ENCODE measurements at regions not wholly inside any gene's neighbourhood (a gene's known extent, or its start where the extent isn't known, plus 50 kb on each side); places are given as distances from the start of the nearest gene placed in this dataset.
"Not testable (repeated sequence)": the region's sequence is repeated elsewhere in the genome, so short reads cannot be mapped to it uniquely, and the experiment has no call there.

DNA sequence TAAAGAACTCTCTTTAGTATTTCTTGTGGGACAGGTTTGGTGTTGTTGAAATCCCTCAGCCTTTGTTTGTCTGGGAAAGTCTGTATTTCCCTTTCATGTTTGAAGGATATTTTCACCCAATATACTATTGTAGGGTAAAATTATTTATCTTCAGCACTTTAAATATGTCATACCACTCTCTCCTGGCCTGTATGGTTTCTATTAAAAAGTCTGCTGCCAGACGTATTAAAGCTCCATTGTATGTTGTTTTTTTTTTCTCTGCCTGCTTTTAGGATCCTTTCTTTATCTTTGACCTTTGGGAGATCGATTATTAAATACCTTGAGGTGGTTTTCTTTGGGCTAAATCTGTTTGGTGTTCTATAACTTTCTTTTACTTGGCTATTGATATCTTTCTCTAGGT is 119.0 kb upstream of the TBC1D5 start:
- DNase-seq: no peak

DNA sequence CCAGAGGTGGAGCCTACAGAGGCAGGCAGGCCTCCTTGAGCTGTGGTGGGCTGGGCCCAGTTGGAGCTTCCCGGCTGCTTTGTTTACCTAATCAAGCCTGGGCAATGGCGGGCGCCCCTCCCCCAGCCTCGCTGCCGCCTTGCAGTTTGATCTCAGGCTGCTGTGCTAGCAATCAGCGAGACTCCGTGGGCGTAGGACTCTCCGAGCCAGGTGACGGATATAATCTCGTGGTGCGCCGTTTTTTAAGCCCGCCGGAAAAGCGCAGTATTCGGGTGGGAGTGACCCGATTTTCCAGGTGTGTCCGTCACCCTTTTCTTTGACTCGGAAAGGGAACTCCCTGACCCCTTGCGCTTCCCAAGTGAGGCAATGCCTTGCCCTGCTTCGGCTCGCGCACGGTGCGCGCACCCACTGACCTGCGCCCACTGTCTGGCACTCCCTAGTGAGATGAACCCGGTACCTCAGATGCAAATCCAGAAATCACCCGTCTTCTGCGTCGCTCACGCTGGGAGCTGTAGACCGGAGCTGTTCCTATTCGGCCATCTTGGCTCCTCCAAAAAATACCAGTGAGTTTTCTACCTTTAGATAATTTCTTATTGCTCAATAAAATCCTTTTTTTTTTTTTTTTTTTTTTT is 118.5 kb upstream of the TBC1D5 start:
- DNase-seq: not testable (repeated sequence)

DNA sequence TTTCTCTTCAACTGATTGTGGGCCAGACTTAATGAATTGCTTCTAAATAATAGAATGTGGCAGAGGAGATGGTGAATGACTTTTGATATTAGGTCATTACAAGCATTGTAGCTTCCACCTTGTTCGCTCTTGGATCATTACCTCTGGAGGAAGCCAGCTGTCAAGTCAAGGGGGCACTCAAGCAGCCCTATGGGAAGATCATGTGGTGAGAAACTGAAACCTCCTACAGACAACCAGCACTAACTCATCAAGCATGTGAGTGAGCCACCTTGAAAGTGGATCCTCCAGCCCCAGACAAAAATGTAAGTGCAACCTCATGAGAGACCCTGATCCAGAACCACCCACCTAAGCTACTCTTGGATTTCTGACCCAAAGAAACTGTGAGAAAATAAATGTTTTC is 109.8 kb upstream of the TBC1D5 start:
- no peak for DNase-seq

DNA sequence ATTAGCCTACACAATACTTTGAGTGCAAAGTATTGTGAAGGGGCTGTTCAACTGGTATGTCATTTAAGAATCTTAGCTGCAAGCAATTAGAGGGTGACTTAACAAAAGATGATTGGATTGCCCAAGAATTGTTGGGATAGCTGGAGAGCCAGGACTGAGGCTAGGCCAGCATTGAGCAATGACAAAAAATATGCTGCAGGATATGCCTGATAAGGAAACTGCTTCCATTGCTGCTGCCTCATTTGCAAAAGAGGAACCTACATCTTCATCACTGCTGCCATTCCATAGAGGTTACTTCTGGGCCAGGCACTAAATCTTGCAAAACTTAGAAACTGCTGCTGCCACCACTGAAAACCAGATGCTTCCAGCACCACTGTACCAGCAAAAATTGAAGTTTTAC is 108.0 kb upstream of the TBC1D5 start:
- no peak for DNase-seq

DNA sequence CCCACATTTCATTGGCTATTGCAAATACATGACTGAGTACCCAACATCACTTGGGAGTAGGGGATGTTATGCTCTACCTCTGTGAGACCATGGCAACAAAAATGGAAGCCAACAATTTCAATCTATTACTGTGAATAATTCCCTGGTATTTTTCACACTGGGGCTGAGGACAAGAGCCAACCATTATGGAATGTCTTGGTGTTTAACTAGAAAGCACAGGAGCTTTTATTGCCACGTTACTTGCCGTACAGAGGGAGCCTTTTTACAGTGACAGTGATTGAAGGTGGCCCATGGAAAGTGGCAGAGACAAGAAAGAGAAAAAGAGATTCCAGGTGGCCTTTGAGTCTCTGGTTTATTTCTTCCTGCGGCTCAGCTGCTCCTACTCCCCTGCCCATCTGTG is 105.7 kb upstream of the TBC1D5 start:
- no peak for DNase-seq

DNA sequence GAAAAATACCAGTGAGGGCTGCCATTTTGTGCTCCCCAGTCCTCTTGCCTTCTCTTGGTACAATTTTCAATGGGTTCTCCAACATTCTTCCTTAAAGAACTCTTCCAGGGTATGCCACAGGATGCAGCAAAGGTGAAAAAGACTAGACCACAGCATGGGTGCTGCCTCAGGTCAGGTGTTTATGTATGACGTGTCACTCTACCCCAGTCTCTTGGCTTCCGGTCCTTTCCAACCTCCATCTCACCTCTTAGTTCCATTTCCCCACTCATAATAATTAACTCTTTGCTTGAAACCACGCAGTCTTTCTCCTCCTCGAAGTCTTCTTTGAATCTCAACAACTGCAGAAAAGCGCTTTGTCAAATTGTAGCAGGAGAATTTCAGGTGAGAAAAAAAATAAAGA is 104.7 kb upstream of the TBC1D5 start:
- no peak for DNase-seq

DNA sequence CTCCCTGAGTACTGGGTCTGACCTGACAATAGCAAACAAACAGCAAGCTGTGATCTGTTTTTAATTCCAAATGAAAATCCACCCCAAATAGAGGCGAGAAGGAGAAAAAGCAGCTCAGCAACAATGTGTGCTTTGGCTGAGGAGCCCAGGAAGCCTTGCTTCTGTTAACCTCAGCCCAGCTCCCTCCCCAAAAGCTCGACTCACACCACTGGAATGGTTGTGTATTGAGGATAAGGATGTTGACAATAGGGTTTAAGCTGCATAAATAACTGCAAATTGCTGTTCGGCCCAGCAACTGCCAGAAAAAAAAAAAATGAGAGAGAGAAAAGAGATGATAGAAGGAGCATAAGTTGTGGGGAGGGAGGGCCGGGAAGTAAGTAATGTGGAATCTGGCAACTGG is 104.0 kb upstream of the TBC1D5 start:
- no peak for DNase-seq

DNA sequence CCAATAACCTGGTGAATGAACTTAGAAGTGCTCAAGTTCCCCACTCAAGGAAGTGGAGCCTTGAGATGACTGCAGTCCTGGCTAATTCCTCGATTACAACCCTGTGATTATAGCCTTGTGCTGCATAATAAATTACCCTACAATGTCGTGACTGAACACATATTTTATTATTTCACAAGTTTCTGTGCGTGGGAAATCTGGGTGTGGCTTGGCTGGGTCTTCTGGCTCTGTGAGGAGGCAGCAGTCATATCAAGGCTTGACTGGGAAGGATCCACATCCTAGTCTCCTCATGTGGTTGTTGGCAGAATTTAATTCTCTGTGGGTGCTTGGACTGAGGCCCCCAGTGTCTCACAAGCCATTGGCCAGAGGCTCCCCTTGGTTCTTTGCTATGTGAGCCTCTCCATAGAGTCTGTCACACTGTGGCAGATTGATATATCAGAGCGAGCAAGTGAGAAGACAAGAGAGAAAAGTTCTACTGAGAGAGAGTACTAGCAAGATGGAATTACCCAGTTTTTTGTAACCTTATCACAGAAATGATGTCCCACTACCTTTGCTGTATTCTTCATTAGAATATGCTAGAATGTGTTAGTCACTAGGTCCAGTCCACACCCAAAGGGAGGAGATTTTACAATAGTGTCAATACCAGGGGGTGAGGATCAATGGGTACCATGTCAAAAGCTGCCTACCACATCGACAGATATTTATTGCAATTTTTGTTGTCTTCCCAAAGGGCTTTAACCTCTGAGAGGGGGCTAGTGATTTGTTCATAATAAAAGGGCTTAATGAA is 102.8 kb upstream of the TBC1D5 start:
- no peak for DNase-seq

DNA sequence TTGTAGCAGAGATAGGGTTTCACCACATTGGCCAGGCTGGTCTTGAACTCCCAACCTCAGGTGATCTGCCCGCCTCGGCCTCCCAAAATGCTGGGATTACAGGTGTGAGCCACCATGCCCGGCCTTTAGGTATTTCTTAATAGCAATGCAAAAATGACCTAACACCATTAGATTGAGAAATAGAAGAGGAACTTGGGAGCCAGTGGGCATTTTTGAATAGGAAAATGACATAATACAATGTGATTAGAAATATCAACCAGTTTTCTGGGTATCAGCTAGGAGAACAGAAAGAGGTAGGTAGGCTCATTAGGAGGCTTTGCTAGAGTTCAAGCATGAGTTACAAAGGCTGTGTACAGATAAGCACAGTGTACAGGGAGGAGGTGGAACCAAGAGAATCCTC is 101.8 kb upstream of the TBC1D5 start:
- DNase-seq: no peak

DNA sequence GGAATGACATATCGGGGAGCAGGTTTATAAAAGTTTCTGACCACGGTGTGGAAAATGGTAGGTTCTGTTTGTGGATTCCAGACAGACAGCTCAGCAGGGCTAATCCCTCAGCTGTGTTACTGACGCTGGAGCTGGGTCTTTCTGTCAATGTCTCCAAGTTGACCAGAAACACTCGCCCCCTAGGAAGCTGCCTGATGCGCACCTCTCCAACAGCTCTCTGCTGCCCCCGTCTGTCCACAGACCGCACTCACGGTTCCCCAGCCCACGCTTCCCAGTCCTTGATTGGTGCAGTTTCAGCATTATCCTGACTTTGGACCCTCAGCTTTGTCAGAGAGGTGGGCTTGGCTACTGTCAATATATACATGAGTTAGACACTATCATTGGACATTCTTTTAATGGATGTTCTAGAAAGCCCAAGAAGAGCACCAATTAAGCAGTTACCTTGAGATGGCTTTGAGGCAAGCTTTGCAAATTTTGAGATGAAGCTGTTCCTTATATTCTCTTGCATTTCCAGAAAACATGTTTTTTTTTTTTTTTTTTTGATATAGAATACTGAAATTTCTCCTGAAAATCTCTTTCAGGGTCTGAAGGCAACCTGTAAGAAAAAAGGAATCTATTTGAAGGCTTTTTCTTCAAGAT is 98.9 kb upstream of the TBC1D5 start:
- peak; percentile 74 for DNase-seq

DNA sequence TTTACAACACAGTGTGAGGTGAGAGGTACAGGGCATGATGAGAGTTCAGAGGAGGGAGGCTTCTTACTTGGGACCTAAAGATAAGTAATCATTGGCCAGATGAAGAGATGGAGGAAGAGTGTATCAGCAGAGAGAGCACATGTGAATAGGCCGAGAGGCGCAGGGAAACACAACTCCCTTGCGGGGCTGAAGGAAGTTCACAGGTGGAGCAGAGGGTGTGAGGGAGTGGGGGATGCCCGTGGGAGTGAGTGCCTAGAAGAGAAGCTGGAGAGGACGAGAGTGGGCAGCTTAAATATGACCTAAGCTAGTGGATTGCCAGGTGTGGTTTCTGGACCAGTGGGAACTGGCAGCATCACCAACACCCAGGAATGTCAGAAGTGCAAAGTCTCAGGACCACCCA is 98.2 kb upstream of the TBC1D5 start:
- no peak for DNase-seq

DNA sequence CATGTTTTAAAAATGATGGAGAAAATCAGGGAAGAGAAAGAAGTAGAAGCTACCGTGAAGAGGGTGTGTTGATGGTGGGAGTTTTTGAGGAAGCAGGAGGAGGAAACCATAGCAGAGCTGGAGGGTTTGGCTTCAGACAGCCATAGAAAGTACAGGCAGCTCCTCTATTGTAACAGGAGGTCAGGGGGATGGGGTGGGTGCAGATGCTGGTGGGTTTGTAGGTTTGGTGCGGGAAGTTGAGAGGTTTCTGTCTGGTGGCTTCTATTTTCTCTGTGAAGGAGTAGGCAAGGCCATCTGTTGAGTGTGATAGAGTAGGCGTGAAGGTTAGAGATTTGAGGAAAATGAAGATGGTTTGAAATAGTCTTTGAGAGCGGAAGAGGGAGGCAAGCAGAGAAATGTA is 97.7 kb upstream of the TBC1D5 start:
- DNase-seq: no peak

DNA sequence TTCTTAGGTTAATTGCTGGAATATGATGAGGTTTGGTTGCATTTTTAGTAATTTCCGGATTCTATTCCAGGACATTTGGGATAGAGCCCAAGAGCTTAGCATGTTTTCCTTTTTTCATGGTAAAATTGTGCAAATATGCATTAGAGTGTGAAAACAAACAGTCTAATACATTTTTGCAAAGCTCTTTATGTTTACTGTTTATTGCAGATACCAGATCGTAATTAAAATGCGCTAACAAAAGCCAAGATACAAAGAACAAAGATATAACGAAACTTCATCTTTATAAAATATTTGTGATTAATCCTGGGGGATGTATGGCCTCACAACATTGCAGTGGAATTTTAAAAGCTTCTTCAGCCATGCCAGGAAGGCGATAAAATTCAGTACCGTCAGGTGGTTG is 94.5 kb upstream of the TBC1D5 start:
- DNase-seq: no peak

DNA sequence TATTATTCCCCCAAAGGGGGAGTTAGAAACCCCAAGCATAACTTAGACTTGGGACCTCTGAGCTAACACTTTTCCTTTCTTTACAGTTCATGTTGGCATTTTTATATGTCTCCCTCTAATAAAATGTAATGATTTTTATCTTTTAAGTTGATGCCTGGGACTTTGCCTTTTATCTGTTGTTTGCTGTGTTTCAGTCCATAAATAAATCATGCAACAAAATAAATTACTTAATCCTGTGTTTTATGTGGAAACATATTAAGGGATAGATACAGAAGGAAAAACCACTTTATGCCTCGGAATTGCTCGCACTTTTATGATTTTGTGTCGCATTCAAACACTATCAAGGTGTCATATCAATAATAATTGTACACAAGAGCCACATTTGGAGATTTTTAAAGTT is 93.7 kb upstream of the TBC1D5 start:
- DNase-seq: no peak

DNA sequence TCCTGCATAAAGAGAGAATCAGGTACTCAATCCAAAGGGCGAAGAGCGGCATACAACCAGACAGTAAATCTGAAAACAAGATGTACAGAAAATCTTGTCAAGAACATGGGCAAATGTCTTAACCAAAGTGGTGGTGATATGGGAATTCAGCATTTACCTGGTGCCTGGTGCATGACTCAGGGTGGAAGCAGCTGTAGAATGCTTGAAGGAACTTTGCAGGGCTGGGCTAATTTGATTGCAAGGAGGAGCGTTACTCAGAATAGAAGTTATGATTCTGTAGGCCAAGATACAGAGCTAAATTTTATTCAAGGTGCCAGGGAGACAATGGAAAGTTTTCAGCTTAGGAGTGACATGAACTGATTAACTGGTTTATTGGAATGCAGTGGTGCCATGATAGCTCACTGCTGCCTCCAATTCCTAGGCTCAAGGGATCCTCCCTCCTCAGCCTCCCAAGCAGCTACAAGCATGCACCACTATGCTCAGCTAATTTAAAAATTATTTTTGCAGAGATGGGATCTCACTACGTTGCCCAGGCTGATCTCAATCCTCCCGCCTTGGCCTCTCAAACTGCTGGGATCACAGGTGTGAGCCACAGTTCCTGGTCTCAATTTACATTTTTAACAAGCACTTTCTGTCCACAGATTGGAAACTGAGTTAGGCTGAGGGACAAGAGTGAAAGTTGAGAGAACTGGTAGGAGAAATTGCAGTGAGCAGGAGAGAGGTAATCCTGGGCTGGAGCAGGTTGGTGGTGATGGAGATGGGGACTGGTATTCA is 91.5 kb upstream of the TBC1D5 start:
- no peak for DNase-seq

DNA sequence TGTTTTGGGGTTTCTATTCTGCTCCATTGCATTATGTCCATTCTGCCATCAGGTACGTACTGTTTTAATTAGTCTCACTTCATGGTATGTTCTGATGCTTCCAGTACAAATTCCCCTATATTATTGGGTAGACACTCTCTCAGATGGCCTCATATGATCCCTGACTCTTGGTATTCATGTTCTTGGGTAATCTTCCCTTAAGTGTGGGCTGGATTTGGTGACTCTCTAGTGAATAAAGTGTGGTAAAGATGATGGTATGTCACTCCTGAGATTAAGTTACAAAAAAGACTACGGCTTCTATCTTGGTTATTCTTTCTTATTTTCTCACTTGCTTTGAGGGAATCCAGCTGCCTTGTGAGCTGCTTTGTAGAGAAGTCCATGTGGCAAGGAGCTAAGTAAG is 89.6 kb upstream of the TBC1D5 start:
- no peak for DNase-seq

DNA sequence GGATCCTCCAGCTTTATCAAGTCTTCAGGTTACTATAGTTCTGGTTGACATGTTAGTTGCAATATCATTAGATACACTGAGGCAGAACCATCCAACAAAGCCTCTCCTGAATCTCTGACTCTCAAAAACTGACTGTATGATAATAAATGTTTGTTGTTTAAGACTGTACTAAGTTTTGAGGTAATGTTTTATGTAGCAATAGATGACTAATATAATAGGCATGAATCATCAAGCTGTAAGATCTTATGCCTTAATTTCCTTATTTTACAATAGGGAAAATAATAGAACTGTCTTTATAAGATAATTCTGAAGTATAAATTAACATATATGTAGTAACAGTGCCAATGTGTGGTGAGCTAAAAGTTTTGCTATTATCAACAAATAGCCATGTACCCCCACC is 88.9 kb upstream of the TBC1D5 start:
- DNase-seq: no peak

DNA sequence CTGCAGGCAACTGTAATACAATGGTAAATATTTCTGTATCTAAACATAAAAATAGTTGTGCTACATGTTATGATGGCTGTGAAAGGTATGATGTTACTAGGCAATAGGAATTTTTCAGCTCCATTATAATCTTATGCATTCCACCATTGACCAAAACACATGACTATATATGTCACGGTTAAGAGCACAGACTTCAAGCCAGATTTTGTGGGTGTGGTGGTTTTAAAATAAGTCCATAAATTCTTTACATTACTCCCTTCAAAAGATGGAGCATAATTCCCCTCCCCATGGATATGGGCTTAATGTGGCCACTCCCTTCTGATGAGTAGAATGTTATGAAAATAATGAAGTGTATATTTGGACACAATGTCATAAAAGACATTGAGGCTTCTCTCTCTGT is 88.4 kb upstream of the TBC1D5 start:
- no peak for DNase-seq

DNA sequence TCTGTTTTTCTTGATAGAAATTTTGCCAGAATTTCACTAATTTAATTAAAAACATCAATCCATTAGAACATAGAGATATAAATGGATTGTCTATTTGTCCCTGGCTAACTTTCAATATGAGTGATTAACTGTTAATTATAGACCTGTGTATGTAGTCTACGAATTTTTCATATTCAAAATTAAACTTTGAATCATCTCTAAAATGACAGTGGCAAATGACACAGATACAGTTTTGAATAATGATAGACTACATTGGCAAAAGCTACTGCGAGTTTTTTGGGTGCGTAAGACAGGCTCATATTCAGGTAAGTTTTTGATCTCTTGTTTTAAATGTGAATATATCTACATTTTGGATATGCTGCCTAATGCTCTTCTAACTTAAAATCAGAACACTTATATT is 86.0 kb upstream of the TBC1D5 start:
- DNase-seq: no peak

DNA sequence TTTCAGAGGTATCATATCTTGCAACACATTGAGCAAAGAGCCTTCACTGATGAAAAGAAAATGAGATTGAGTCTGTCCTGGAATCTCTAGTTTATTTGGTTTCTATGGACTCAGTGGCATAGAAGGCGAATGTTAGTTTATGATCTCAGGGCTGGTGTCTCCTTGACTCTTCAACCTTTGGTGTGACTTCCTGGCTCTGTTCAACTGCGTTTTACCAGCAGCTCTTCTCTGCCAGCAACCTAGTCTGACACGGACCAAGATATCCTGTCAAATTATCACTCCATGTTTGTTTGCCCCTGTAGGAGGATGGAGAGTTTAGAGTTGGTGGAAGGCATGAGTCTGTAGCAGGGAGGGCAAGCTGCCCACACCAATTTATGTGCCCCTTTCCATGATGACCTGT is 82.9 kb upstream of the TBC1D5 start:
- DNase-seq: no peak

DNA sequence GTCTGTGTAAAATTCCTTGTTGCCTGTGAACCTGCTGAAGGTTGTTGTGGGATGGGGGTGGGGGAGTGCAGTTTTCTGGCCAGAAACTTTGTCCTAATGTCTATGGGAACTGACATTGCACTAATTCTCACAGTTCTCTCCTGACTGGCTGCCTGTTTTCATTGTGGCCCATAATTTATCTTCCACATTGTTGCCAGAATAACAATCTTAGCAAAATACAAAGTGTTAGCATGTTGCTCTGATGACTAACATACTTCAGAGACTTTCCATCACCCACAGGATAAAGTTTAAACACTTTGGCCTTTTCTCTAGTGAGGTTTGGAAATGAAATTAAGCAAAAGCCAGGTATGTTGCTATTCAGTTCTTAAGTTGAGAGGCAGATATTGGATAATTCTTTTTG is 81.4 kb upstream of the TBC1D5 start:
- DNase-seq: no peak

DNA sequence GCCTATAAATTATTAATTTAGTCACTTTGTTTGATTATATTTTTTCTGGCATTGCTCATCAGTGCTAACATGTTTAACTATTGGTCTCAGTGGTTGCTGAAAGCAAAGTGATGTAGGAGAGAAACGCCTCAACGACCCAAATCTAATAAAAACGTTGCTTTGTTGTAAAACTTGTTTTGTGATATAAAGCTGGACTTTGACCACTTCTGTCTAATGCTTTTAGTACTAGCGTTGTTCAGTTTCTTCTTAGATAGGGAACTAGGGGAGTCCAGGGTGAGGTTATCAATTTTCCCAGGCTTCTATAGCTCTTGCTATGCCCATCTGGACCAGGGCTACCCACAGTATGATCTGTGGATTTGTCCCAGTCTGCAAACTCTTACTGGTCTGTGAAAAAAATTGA is 80.6 kb upstream of the TBC1D5 start:
- no peak for DNase-seq

DNA sequence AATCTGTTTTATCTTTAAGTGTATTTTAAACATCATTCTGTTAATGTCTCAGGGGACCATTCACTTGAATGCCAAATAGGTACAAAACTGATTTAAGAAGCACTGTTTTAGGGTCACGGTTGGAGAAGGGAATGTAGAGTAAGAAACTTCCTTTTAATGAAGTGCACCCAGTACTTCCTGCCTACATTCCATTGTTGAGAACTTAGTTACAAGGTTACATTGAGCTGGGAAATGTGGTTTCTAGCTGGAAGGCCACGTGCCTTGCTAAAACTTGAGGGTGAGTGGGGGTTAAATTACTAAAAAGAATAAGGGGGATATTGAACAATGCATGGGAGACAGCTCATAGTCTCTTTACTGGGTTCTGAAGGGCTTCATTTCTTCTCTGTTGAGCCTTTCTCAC is 78.3 kb upstream of the TBC1D5 start:
- no peak for DNase-seq

DNA sequence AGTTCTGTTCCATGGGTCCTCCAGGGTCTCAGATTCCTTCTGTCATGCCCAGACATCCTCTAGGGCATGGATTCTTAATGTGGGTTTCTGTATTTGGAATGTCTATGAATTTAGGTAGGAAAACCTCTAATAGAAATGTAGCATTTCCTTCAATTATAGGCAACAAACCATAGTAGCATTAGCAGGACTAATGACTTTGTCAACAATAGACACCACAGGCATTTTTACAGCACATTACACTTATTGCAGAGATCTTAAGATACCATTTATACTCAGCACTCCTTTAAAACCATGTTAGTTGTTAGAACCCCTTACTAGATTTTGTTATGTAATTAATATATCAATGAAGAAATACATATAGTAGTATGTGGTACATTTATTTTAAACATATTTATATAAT is 77.8 kb upstream of the TBC1D5 start:
- no peak for DNase-seq
